Epidermal melanocyte (primary cell): ENCODE measurements at regions not wholly inside any gene's neighbourhood (a gene's known extent, or its start where the extent isn't known, plus 50 kb on each side); places are given as distances from the start of the nearest gene placed in this dataset.
A peak's percentile ranks its signal among the peaks of the same experiment; 100 is the strongest.

Experiments
- DNase-seq: peaks from one replicate; pipeline ENCODE4 v3.0.0; 2011; ENCODE audit warnings: low spot score; ENCODE audit not compliant: insufficient read length

DNA sequence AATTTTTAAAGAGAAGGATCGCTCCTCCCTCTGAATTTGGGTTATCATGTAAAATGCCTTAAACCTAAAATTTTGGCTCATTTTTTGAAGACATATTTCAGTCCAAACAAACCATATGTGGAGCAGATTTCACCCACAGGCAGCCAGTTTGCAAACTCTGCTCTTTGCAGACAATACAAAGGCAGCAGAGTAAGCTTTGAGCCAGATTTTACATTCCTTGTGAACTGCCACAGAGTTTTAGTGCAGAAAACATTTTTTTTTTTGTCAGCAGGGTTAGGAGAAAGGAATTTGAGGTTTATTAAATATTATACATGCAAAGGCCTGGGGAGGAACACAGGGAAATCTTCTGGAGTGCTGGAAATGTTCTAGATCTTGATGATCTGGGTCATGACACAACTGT is 171.9 kb upstream of the FN1 start:
- DNase-seq: no peak

GRCh38 chr2:215606219-215606618 is 170.4 kb upstream of the FN1 start:
- no peak for DNase-seq

GRCh38 chr2:215605214-215605613 is 169.3 kb upstream of the FN1 start:
- no peak for DNase-seq

GRCh38 chr2:215604606-215605005 is 168.7 kb upstream of the FN1 start:
- no peak for DNase-seq

- no peak for DNase-seq
These were observed 167.6 kb upstream of the FN1 start for GRCh38 chr2:215603440-215603839.

GRCh38 chr2:215602997-215603396 is 167.1 kb upstream of the FN1 start:
- DNase-seq: no peak

DNA sequence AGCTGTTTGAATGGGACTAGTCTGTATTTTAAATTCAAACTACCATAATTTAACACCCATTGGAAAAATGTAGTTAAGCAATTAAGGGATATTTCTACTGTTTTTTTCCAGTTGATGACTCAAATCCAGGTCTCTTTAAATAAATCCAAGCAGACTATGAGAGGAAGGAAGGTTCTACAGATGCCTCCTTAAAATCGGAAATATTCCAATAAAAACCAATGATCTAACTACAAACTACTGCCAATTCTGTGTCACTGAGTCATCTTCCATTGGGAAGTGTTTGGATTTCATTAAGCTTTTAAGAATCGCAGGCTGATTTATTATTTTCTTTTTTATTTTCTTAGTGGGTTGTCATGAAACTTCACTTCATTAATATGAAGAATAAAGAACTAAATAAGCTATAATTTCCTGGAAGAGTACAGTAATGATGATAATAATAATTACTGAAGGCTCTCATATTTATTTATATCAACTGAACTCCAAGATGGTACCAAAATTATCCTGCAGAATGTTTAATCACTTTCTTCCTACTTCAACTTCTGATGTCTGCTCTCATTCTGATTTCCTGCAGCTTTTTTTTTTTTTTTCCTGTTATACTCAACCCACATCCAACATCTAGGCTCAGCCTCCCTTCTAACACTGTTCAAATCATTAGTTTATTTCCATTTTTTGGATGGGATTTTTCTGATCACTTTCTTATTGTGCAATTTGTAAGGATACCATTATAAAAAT is 166.3 kb upstream of the FN1 start:
- no peak for DNase-seq

- no peak for DNase-seq
These were observed 165.7 kb upstream of the FN1 start for GRCh38 chr2:215601526-215601925.

- no peak for DNase-seq
These were observed 162.6 kb upstream of the FN1 start for GRCh38 chr2:215598376-215598975.

DNA sequence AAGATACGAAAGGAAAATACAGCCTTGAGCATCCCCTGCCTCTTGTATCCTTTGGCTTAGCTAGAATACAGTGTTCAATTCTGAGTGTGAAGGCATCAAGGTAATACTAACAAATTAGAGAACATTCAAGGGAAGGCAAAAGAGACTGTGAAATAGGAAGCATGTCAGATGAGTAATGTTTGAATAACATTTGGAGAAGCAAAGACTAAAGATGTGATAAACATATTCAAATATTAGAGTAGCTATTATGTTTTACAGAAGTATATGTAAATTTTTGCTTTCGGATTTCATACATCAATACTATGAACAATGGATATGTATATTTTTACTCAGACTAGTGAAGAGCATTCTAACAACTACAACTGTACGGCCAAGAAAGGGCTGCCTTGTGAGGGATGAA is 161.7 kb upstream of the FN1 start:
- DNase-seq: no peak

DNA sequence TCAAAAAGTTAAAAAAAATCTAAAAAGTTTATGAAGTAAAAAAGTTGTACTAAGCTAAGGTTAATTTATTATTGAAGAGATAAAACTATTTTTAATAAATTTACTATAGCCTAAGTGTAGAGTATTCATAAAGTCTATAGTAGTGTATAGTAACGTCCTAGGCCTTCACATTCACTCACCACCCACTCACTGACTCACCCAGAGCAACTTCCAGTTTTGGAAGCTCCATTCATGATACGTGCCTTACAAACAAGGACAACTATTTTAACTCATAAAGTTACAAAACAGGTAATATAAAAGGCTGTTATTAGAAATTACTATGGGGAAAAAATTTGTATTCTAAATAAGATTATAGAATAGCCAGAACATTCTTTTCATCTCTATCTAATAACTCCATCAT is 158.9 kb upstream of the FN1 start:
- no peak for DNase-seq

DNA sequence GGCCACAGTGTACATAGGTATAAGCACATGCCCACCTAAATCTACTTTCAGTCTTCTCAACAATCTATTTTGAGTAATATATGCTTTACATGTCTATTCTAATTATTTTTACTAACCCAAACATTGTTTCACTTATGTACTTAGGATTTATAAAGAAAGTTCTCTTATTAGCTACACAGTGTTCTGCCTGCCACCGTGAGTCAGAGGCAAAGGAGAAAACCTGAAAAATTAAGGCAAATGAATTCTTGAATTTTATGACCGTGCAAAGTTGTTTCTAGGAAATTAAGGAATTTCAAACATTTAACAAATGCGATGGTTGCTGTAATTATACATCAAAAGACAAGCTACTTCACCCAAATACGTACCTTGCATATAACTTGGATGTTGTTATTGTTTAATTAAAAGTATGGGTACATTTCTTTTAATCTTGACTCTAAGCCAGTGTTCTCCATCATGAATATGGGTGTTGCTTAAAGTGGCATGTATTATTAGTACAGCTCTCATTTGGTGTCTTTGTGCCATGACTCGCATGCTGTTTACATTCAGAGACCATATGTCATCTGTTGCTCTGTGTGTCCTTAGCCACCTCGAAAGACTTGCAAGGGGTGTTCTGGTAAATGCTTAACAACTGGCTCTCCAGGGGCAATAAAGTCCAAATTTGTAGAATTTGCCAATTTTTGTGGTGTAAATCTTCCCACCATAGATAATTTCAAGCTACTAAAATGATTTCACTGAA is 154.3 kb upstream of the FN1 start:
- no peak for DNase-seq

DNA sequence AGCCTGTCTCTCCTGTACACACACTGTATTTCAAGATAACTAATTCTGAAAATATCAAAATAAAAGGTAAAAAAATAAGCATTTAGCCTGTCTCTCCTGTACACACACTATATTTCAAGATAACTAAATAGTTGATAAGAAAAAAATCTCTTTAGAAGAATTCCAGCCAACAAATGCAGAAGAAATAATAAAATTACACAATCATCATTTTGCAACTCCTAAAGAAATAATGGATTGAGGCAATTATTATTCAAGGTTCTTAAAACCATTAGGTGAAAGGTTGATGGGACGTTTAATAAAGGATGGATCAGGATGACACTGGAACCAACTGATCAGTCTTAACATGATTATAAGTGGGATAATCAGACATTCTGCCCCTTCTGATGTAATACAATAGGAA is 148.0 kb upstream of the FN1 start:
- DNase-seq: no peak

- peak; percentile 38 for DNase-seq
These were observed 143.9 kb upstream of the FN1 start for GRCh38 chr2:215579809-215580208.

DNA sequence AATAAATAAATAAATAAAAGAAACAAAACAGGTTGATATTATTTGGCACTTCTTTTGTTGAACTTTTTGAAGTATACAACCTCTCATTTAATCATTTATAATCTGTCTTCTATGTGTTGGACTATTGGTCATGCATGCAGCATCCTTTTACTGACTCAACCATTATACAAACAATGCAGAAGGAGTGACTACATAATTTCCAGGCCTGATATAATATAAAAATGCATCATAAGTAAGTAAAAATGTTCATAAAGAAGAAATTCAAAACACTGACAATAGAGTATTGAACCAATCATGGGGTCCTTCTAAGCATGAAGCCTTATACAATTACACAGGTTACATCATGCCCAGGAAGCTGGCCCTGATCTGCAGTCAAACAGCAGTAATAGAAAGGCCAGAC is 141.5 kb upstream of the FN1 start:
- DNase-seq: no peak

DNA sequence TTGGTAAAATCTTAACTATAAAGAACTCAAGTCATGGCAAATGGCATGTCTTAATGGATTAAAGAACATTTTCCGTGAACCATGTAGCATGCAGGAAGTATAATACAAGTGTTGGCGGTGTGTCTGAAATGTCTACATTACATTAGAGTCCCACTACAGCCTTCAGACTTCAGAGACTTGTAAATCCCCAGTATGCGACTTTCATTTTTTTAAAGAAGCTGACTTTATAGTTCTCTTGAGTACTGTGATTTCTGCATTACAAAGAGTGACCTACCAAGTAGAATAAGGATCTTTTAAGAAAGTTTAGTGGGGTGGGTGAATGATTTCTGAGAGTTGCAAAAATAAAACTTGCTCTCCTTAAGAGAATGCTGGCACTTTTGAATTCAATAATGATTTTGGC is 140.7 kb upstream of the FN1 start:
- no peak for DNase-seq

DNA sequence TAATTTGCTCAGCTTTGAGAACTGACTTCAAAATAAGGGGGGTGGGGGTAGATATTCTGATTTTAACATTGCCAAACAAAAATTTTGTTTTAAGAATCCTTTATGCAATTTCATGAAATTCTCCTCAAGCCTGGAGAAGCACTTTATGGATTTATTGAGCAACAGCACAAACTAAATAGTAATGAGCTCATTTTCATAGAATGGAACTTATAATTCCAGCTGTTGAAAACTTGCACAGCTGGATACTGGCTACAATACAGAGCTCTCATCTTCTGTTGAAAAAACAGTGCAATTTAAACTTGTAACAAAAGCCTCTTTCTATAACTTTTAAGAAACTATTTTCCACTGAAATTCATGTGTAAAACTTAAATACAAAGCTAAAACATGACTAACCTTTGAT is 137.6 kb upstream of the FN1 start:
- no peak for DNase-seq

DNA sequence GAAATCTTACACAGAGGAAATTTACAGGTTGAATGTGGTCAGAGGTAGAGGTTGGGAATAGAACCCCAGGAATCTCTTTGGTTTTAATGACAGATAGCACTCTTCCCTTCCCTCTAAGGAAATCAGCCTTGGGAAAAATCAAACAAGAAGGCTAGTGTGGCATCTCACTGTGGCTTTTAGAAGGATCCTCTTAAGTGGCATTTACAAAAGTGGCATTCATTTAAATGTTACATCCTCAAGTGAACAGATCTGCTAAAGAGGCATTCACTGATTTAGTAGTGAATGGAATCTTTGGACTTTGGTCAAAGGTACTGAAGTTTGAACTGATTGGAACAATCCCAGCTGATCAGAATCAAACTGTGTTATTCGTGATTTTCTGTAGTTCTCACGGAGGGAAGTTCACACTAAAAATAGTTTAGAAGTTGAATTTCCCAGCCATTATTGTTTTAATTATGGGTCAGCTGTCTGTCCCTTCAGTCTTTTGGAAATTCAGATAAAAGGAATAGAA is 136.5 kb upstream of the FN1 start:
- no peak for DNase-seq

DNA sequence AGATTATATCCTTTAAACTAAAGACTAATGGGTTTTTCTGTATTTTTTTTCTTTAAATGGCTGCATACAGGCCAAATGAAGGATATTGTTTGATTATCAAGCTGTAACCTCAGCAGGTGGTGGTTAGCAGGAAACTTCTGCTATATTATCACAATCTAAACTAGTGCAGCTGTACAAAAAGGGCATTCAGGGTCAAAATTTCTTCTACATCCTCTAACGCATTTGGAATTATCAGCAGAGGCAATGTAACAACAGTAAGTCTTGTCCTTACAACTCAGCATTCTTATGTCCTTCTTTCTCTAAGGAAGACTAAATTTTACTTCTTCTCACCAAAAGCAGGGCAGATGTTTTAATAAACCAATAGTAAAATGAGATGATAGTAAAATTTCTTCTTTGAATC is 135.8 kb upstream of the FN1 start:
- DNase-seq: no peak

GRCh38 chr2:215567504-215567903 is 131.6 kb upstream of the FN1 start:
- no peak for DNase-seq

DNA sequence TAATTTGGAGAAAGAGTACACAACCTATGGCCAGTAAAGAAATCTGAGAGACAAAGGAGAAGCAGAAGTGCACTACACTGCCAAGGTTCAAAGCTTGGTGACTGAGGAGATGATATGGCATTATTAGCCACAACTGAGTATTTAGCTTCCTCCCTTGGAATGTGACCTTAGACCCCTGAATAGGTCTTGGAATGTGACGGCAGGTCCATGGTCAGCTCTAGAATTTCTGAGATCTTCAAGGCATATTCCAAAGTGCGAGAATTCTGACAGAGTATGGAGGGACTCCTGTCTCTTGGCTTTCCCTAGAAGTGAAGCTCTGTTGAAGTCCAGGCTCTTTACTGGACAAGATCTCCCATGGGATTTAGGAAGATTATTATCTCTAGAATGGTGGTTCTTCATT is 130.0 kb upstream of the FN1 start:
- no peak for DNase-seq

GRCh38 chr2:215557701-215558100 is 121.8 kb upstream of the FN1 start:
- no peak for DNase-seq

GRCh38 chr2:215556979-215557378 is 121.1 kb upstream of the FN1 start:
- no peak for DNase-seq
